ENCODE measurements at regions not wholly inside any gene's neighbourhood (a gene's known extent, or its start where the extent isn't known, plus 50 kb on each side); places are given as distances from the start of the nearest gene placed in this dataset.

- ChIA-PET POLR2A (ENCODE audit: low non-redundant PET) (no interaction called here), CTCF (no interaction called here)
- no peak for TF ChIP-seq CTCF (conservative IDR thresholded peaks at IDR 0.05; ENCODE audit: low read depth)
- no peak overlapping the region for H3K27ac ChIP-seq
- DNase-seq (ENCODE audit: low spot score), result no peak
Observed at GRCh38 chr17:33442320-33442719, 149.2 kb upstream of the ASIC2 start.

- ChIA-PET POLR2A (ENCODE audit: low non-redundant PET) (no interaction called here), CTCF (no interaction called here)
- no peak for TF ChIP-seq CTCF (conservative IDR thresholded peaks at IDR 0.05; ENCODE audit: low read depth)
- no peak for DNase-seq (ENCODE audit: low spot score)
- no peak overlapping the region for H3K27ac ChIP-seq
Observed at GRCh38 chr17:33444731-33445130, 151.6 kb upstream of the ASIC2 start.

- ChIA-PET CTCF (no interaction called here), POLR2A (ENCODE audit: low non-redundant PET) (no interaction called here)
- TF ChIP-seq CTCF (conservative IDR thresholded peaks at IDR 0.05; ENCODE audit: low read depth), result no peak
- H3K27ac ChIP-seq, result no peak overlapping the region
- no peak for DNase-seq (ENCODE audit: low spot score)
Observed at GRCh38 chr17:33447090-33447489, 154.0 kb upstream of the ASIC2 start.

GRCh38 chr17:33451221-33451620 lies 158.1 kb upstream of the ASIC2 start:
- CTCF ChIA-PET, result no interaction called here
- no peak for TF ChIP-seq CTCF (conservative IDR thresholded peaks at IDR 0.05; ENCODE audit: low read depth)
- POLR2A ChIA-PET (ENCODE audit: low non-redundant PET), result no interaction called here
- no peak overlapping the region for H3K27ac ChIP-seq
- DNase-seq (ENCODE audit: low spot score), result peak; percentile 15

DNA sequence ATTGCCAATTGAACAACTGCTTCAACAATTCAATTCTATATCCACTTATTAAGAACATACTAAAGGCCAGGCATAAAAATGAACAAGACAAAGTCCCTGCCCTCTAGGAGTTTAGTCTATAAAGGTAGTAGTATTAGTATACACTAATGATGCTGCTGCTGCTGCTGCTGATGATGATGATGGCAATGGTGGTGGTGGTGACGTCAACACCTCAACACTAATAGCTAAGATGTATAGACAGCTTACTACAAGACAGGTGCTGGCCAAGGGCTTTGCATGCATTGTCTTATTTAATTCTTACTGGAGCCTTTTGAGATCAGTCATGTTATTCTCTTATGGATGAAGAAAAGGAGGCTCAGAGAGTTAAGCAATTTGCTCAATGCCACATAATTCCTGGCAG lies 164.4 kb upstream of the ASIC2 start:
- ChIA-PET POLR2A (ENCODE audit: low non-redundant PET) (no interaction called here), CTCF (interaction anchor here (0.7 kb wide), 1 partner anchor 11 kb away, joined by 3 read pairs; no protein-coding TSS in a partner anchor)
- no peak overlapping the region for H3K27ac ChIP-seq
- no peak for DNase-seq (ENCODE audit: low spot score)
- TF ChIP-seq CTCF (conservative IDR thresholded peaks at IDR 0.05; ENCODE audit: low read depth), result no peak

- H3K27ac ChIP-seq, result no peak overlapping the region
- POLR2A ChIA-PET (ENCODE audit: low non-redundant PET), result no interaction called here
- CTCF ChIA-PET, result interaction anchor here (0.7 to 0.9 kb wide), 2 partner anchors 51 to 61 kb away, joined by 3 read pairs; no protein-coding TSS in a partner anchor
- no peak for DNase-seq (ENCODE audit: low spot score)
- no peak for TF ChIP-seq CTCF (conservative IDR thresholded peaks at IDR 0.05; ENCODE audit: low read depth)
Observed at GRCh38 chr17:33459078-33459940, 166.2 kb upstream of the ASIC2 start.
